ENCODE measurements at regions not wholly inside any gene's neighbourhood (a gene's known extent, or its start where the extent isn't known, plus 50 kb on each side); places are given as distances from the start of the nearest gene placed in this dataset.

DNA sequence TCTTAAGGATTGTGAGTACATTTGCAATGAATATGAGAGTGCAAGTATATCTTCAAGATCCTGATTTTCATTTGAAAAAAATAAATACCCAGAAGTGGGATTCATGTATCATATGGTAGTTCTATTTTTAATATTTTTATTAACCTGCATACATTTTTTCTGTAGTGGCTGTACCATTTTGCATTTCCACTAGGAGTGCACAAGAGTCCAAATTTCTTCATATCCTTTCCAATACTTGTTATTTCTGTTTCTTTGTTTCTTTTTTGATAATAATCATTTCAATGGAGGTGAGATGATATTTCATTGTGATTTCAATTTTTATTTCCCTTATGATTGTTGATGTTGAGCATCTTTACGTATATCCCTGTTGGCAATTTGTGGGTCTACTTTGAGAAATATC is 759.8 kb upstream of the CNTN5 start:
- H3K4me1 Mint-ChIP-seq (ENCODE audit: low read depth, unreplicated experiment), result no peaks in the 10 kb centered on the region

DNA sequence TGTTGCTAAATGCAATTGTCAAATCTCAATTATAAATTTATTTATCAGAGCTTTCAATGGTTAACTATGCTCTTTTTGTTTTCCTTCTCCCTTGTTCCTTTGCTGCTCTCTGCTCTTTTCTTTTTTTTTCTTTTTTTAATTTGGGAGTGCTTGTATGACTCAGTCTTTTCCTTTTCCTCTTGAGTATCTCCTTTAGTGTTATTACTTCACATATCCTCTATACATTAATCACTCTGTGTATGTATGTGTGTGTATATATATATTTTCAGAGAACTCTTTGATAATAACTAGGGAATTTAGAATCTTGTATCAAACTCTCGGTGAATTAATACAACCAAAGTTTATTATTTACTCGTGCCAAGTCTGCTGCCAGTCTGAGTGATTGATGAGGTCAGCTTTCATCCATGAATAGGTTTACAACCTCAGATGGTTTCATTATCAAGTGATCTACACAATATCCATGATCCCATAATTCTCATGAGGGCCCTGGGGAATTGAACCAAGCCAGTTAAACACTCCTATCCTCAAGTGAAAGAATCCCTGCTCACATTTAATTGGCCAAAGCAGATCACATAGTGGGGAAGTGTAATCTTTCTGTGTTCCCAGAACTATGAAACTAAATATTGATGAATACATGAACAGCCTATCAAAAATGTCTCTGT is 743.4 kb upstream of the CNTN5 start:
- H3K27me3 ChIP-seq (replicated peaks; ENCODE audit: control insufficient read depth, insufficient read depth, low read length), result no peaks in the 10 kb centered on the region
- no peak overlapping the region for H3K4me3 Mint-ChIP-seq (ENCODE audit: unreplicated experiment)
- TF ChIP-seq, protein P1, sequence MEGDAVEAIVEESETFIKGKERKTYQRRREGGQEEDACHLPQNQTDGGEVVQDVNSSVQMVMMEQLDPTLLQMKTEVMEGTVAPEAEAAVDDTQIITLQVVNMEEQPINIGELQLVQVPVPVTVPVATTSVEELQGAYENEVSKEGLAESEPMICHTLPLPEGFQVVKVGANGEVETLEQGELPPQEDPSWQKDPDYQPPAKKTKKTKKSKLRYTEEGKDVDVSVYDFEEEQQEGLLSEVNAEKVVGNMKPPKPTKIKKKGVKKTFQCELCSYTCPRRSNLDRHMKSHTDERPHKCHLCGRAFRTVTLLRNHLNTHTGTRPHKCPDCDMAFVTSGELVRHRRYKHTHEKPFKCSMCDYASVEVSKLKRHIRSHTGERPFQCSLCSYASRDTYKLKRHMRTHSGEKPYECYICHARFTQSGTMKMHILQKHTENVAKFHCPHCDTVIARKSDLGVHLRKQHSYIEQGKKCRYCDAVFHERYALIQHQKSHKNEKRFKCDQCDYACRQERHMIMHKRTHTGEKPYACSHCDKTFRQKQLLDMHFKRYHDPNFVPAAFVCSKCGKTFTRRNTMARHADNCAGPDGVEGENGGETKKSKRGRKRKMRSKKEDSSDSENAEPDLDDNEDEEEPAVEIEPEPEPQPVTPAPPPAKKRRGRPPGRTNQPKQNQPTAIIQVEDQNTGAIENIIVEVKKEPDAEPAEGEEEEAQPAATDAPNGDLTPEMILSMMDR (IDR thresholded peaks at IDR 0.05; ENCODE audit: insufficient read depth in 1 of 2, low read depth in 1 of 2, low read length in 1 of 2, severe bottlenecking in 1 of 2, unreplicated experiment in 1 of 2), result no peak
- H3K4me3 ChIP-seq (ENCODE audit: low read depth, low read length), result no peak overlapping the region
- H3K4me1 ChIP-seq, result no peaks in the 10 kb centered on the region
- no peaks in the 10 kb centered on the region for H3K36me3 ChIP-seq (ENCODE audit: control insufficient read depth, insufficient read depth, low read length)
- H3K4me1 Mint-ChIP-seq (ENCODE audit: low read depth, unreplicated experiment), result no peaks in the 10 kb centered on the region
- DNase-seq, result no peak
- ChIA-PET POLR2A (no interaction called here), CTCF (no interaction called here)
- H3K27ac Mint-ChIP-seq (ENCODE audit: unreplicated experiment), result no peak overlapping the region
- H3K9me3 Mint-ChIP-seq (ENCODE audit: unreplicated experiment), result peaks cover 9% of the 10 kb centered on the region
- no TSS peak for BruUV-seq (replicated peaks)
- 0 out of 2 replicates have a peak, but pooled peaks cover 3% of the 10 kb centered on the region for H3K9me3 ChIP-seq
- no peaks in the 10 kb centered on the region for H3K36me3 Mint-ChIP-seq (ENCODE audit: insufficient read depth, unreplicated experiment)
- peaks cover 5% of the 10 kb centered on the region for H3K27me3 Mint-ChIP-seq (ENCODE audit: insufficient read depth, unreplicated experiment)
- intact Hi-C loops (cut with micrococcal nuclease; ENCODE audit: unreplicated experiment), result no loop called here

More for the DNA sequence above, 759.8 kb upstream of the CNTN5 start:
- TF ChIP-seq, protein P1 (IDR thresholded peaks at IDR 0.05; ENCODE audit: insufficient read depth in 1 of 2, low read depth in 1 of 2, low read length in 1 of 2, severe bottlenecking in 1 of 2, unreplicated experiment in 1 of 2), result peak; percentile 34 to 57
- Mint-ChIP-seq H3K27ac (ENCODE audit: unreplicated experiment) (no peak overlapping the region), H3K9me3 (ENCODE audit: unreplicated experiment) (no peaks in the 10 kb centered on the region), H3K27me3 (ENCODE audit: insufficient read depth, unreplicated experiment) (no peaks in the 10 kb centered on the region), H3K36me3 (ENCODE audit: insufficient read depth, unreplicated experiment) (no peaks in the 10 kb centered on the region), H3K4me3 (ENCODE audit: unreplicated experiment) (no peak overlapping the region)
- Histone ChIP-seq H3K27me3 (replicated peaks; ENCODE audit: control insufficient read depth, insufficient read depth, low read length) (no peaks in the 10 kb centered on the region), H3K4me1 (no peaks in the 10 kb centered on the region), H3K36me3 (ENCODE audit: control insufficient read depth, insufficient read depth, low read length) (no peaks in the 10 kb centered on the region), H3K4me3 (ENCODE audit: low read depth, low read length) (no peak overlapping the region), H3K9me3 (peaks cover 11% of the 10 kb centered on the region; the same call in 1 of the 2 replicates)
- POLR2A ChIA-PET, result no interaction called here
- intact Hi-C loops (cut with micrococcal nuclease; ENCODE audit: unreplicated experiment), result no loop called here
- no TSS peak for BruUV-seq (replicated peaks)
- DNase-seq, result no peak
- CTCF ChIA-PET, result no interaction called here

DNA sequence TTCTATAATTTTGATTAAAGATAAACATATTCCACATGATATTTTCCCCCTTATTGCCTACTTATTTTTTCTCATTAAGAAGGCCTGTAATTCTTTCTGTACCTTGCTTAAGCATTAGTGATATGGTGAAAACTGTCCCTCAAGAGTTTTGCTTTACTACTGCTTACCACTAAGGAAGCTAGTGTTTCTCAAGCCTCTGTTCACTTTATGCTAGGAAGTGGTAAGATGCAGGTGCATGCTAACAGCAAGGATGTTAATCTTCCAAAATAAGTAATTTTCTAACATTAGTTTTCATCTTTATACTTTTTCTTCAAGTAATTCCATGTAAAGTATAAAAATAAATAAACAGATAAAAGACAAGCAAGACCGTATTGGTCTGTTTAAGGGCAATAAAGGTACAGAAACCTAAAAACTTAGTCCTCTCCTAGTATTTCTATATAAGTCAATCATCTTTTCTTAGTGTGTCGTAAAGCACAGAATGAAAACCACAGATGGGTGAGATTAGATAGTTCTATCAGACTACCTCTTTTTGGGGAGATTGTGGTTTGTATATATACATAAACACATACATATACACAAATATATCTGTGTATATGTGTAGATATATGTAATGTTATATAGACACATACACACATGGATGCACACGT is 731.0 kb upstream of the CNTN5 start:
- H3K27ac Mint-ChIP-seq (ENCODE audit: unreplicated experiment), result no peak overlapping the region
- CTCF ChIA-PET, result no interaction called here
- Histone ChIP-seq H3K36me3 (ENCODE audit: control insufficient read depth, insufficient read depth, low read length) (no peaks in the 10 kb centered on the region), H3K4me1 (no peaks in the 10 kb centered on the region), H3K4me3 (ENCODE audit: low read depth, low read length) (no peak overlapping the region), H3K27me3 (replicated peaks; ENCODE audit: control insufficient read depth, insufficient read depth, low read length) (no peaks in the 10 kb centered on the region), H3K9me3 (no peaks in the 10 kb centered on the region)
- no peaks in the 10 kb centered on the region for H3K9me3 Mint-ChIP-seq (ENCODE audit: unreplicated experiment)
- DNase-seq, result no peak
- TF ChIP-seq, protein P1 (IDR thresholded peaks at IDR 0.05; ENCODE audit: insufficient read depth in 1 of 2, low read depth in 1 of 2, low read length in 1 of 2, severe bottlenecking in 1 of 2, unreplicated experiment in 1 of 2), result no peak
- intact Hi-C loops (cut with micrococcal nuclease; ENCODE audit: unreplicated experiment), result no loop called here
- no peaks in the 10 kb centered on the region for H3K36me3 Mint-ChIP-seq (ENCODE audit: insufficient read depth, unreplicated experiment)
- no TSS peak for BruUV-seq (replicated peaks)
- no peak overlapping the region for H3K4me3 Mint-ChIP-seq (ENCODE audit: unreplicated experiment)
- H3K27me3 Mint-ChIP-seq (ENCODE audit: insufficient read depth, unreplicated experiment), result no peaks in the 10 kb centered on the region
- no peaks in the 10 kb centered on the region for H3K4me1 Mint-ChIP-seq (ENCODE audit: low read depth, unreplicated experiment)
- POLR2A ChIA-PET, result no interaction called here
